Liver (tissue), 8 donors: ENCODE measurements at regions not wholly inside any gene's neighbourhood (a gene's known extent, or its start where the extent isn't known, plus 50 kb on each side); places are given as distances from the start of the nearest gene placed in this dataset.

Source experiments
- DNase-seq: peaks from one replicate; pipeline ENCODE4 v3.0.0-alpha.2; 2017; ENCODE audit warnings: low spot score
- H3K27ac ChIP-seq, 2 donors: one replicate each; pipeline ENCODE4 v1.7.0; 2013; ENCODE audit warnings: inconsistent platforms in 2 of 2, low read length in 2 of 2, control low read depth in 1 of 2, low read depth in 1 of 2, mild to moderate bottlenecking in 1 of 2
- H3K27me3 ChIP-seq, 4 donors: one replicate each; pipeline versions ENCODE4 v1.6.1 to v1.7.0; 2013; ENCODE audit warnings: low read length in 3 of 4, inconsistent platforms in 1 of 4, mild to moderate bottlenecking in 1 of 4, moderate library complexity in 1 of 4; ENCODE audit not compliant: control insufficient read depth in 4 of 4, insufficient read depth in 4 of 4
- H3K36me3 ChIP-seq, 4 donors: one replicate each; pipeline versions ENCODE4 v1.6.1 to v1.7.0; 2013; ENCODE audit warnings: low read length in 3 of 4, mild to moderate bottlenecking in 3 of 4, low read depth in 1 of 4, moderate library complexity in 1 of 4; ENCODE audit not compliant: control insufficient read depth in 4 of 4, insufficient read depth in 3 of 4
- H3K4me1 ChIP-seq, 4 donors: one replicate each; pipeline versions ENCODE4 v1.6.1 to v1.7.0; 2013; ENCODE audit warnings: low read length in 3 of 4, mild to moderate bottlenecking in 3 of 4, moderate library complexity in 1 of 4; ENCODE audit not compliant: control insufficient read depth in 4 of 4, insufficient read depth in 4 of 4
- H3K4me3 ChIP-seq, 3 donors: one replicate each; pipeline versions ENCODE4 v1.6.1 to v1.7.0; 2013; ENCODE audit warnings: low read length in 3 of 3, control low read depth in 1 of 3, low read depth in 1 of 3, mild to moderate bottlenecking in 1 of 3
- H3K9ac ChIP-seq, 2 donors: one replicate each; pipeline ENCODE4 v1.7.0; 2013; ENCODE audit warnings: low read length in 2 of 2, mild to moderate bottlenecking in 2 of 2, moderate library complexity in 2 of 2, control low read depth in 1 of 2, low read depth in 1 of 2
- H3K9me3 ChIP-seq, 4 donors: one replicate each; pipeline versions ENCODE4 v1.6.1 to v1.7.0; 2013; ENCODE audit warnings: low read length in 3 of 4; ENCODE audit not compliant: control insufficient read depth in 4 of 4
- EGR1 ChIP-seq, 2 donors: IDR thresholded peaks; 2 replicates each; pipeline ENCODE4 v1.6.1; 2016 to 2018; ENCODE audit warnings: antibody characterized with exemption in 2 of 2, low read depth in 2 of 2
- FOXA1 ChIP-seq: IDR thresholded peaks from 2 replicates; pipeline ENCODE4 v1.6.1; 2016; ENCODE audit warnings: antibody characterized with exemption
- FOXA2 ChIP-seq: IDR thresholded peaks from 2 replicates; pipeline ENCODE4 v1.6.1; 2016; ENCODE audit warnings: antibody characterized with exemption
- GABPA ChIP-seq, 2 donors: IDR thresholded peaks in 1 of 2; conservative IDR thresholded peaks in 1 of 2; 2 replicates each; pipeline ENCODE4 v1.6.1; 2016; ENCODE audit warnings: antibody characterized with exemption in 2 of 2, mild to moderate bottlenecking in 1 of 2, moderate library complexity in 1 of 2
- HNF4A ChIP-seq, 2 donors: conservative IDR thresholded peaks; 2 replicates each; pipeline ENCODE4 v1.6.1; 2016; ENCODE audit warnings: antibody characterized with exemption in 2 of 2, mild to moderate bottlenecking in 2 of 2
- JUND ChIP-seq, 2 donors: IDR thresholded peaks; 2 replicates each; pipeline ENCODE4 v1.6.1; 2016; ENCODE audit warnings: antibody characterized with exemption in 2 of 2
- NR2F2 ChIP-seq: IDR thresholded peaks from 2 replicates; pipeline ENCODE4 v1.6.1; 2016; ENCODE audit warnings: antibody characterized with exemption
- RAD21 ChIP-seq, 2 donors: IDR thresholded peaks; 2 replicates each; pipeline ENCODE4 v1.6.1; 2016; ENCODE audit warnings: antibody characterized with exemption in 2 of 2, mild to moderate bottlenecking in 2 of 2
- RXRA ChIP-seq, 2 donors: IDR thresholded peaks; 2 replicates each; pipeline ENCODE4 v1.6.1; 2017 to 2018; ENCODE audit warnings: antibody characterized with exemption in 2 of 2, mild to moderate bottlenecking in 1 of 2
- SP1 ChIP-seq: IDR thresholded peaks from 2 replicates; pipeline ENCODE4 v1.6.1; 2018; ENCODE audit warnings: antibody characterized with exemption, mild to moderate bottlenecking
- TAF1 ChIP-seq: conservative IDR thresholded peaks from 2 replicates; pipeline ENCODE4 v1.6.1; 2016; ENCODE audit warnings: antibody characterized with exemption, mild to moderate bottlenecking
- YY1 ChIP-seq: IDR thresholded peaks from 2 replicates; pipeline ENCODE4 v1.6.1; 2016; ENCODE audit warnings: antibody characterized with exemption, mild to moderate bottlenecking
- WGBS: extraction: QIAGEN DNeasy Blood & Tissue Kit; methylation state at CpG from one replicate; pipeline ENCODE4 v1.1.7; 2013; 5-methylcytosine and 5-hydroxymethylcytosine counted together
- TF ChIP-seq, protein P1 (sequence below): IDR thresholded peaks from 2 replicates; pipeline ENCODE4 v1.6.1; 2016; ENCODE audit warnings: antibody characterized with exemption
- TF ChIP-seq, protein P2 (sequence below): fragments of 150-350 bp; IDR thresholded peaks from 2 replicates; pipeline ENCODE4 v1.5.1; 2017; ENCODE audit warnings: improper control_type of control experiment, low read depth, low read length; ENCODE audit not compliant: missing input control
- TF ChIP-seq, protein P3 (sequence below): IDR thresholded peaks from 2 replicates; pipeline ENCODE4 v1.6.1; 2016; ENCODE audit warnings: antibody characterized with exemption
- TF ChIP-seq, protein P4 (sequence below): IDR thresholded peaks from 2 replicates; pipeline ENCODE4 v1.6.1; 2016; ENCODE audit warnings: antibody characterized with exemption
- TF ChIP-seq, protein P5 (sequence below): IDR thresholded peaks from 2 replicates; pipeline ENCODE4 v1.6.1; 2016; ENCODE audit warnings: antibody characterized with exemption, mild to moderate bottlenecking
- donor health status: healthy.
- donor health status: healthy.
- donor health status: healthy.
- donor health status: healthy.
- donor health status: healthy.

DNA sequence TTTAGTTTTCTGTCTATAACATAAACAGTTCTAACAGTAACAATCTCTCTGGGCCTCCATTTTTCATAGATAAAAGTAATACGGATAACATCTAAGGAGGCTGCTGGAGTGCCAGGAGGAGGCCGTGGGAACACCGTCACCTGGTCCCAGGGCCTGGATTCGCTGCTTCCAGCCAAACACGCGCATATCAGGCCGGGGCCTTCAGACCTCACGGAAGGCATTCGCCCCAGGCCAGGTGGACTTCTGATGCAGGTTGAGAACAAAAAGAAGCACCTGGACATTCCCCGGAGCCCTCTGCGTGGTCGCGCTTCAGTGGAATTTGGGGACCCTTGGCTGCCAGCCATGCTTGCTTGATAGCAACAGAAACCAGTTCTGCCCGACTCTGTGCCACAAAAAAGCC, 113.1 kb upstream of the GUCA2B start:
- no peak for DNase-seq
- no peak overlapping the region for H3K4me3 ChIP-seq
- H3K36me3 ChIP-seq = no peaks in the 10 kb centered on the region
- H3K27ac ChIP-seq = no peak overlapping the region
- WGBS = 95% methylated on average over 14 of the region's 14 CpGs
- H3K9me3 ChIP-seq = no peaks in the 10 kb centered on the region
- no peak overlapping the region for H3K9ac ChIP-seq
- H3K27me3 ChIP-seq = no peaks in the 10 kb centered on the region
- peaks cover 0 to 6% (median 2%) of the 10 kb centered on the region in 4 donors for H3K4me1 ChIP-seq
- TF ChIP-seq, protein P1, sequence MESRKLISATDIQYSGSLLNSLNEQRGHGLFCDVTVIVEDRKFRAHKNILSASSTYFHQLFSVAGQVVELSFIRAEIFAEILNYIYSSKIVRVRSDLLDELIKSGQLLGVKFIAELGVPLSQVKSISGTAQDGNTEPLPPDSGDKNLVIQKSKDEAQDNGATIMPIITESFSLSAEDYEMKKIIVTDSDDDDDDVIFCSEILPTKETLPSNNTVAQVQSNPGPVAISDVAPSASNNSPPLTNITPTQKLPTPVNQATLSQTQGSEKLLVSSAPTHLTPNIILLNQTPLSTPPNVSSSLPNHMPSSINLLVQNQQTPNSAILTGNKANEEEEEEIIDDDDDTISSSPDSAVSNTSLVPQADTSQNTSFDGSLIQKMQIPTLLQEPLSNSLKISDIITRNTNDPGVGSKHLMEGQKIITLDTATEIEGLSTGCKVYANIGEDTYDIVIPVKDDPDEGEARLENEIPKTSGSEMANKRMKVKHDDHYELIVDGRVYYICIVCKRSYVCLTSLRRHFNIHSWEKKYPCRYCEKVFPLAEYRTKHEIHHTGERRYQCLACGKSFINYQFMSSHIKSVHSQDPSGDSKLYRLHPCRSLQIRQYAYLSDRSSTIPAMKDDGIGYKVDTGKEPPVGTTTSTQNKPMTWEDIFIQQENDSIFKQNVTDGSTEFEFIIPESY = no peak
- TF ChIP-seq YY1 (no peak), RXRA (IDR thresholded peaks at IDR 0.05) (no peak), JUND (IDR thresholded peaks at IDR 0.05) (no peak), GABPA (IDR thresholded peaks at IDR 0.05 in 1 of 2, conservative IDR thresholded peaks at IDR 0.05 in 1 of 2) (no peak), RAD21 (IDR thresholded peaks at IDR 0.05) (no peak)
- TF ChIP-seq, protein P2, sequence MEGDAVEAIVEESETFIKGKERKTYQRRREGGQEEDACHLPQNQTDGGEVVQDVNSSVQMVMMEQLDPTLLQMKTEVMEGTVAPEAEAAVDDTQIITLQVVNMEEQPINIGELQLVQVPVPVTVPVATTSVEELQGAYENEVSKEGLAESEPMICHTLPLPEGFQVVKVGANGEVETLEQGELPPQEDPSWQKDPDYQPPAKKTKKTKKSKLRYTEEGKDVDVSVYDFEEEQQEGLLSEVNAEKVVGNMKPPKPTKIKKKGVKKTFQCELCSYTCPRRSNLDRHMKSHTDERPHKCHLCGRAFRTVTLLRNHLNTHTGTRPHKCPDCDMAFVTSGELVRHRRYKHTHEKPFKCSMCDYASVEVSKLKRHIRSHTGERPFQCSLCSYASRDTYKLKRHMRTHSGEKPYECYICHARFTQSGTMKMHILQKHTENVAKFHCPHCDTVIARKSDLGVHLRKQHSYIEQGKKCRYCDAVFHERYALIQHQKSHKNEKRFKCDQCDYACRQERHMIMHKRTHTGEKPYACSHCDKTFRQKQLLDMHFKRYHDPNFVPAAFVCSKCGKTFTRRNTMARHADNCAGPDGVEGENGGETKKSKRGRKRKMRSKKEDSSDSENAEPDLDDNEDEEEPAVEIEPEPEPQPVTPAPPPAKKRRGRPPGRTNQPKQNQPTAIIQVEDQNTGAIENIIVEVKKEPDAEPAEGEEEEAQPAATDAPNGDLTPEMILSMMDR = no peak
- TF ChIP-seq, protein P3, sequence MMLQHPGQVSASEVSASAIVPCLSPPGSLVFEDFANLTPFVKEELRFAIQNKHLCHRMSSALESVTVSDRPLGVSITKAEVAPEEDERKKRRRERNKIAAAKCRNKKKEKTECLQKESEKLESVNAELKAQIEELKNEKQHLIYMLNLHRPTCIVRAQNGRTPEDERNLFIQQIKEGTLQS = no peak

DNA sequence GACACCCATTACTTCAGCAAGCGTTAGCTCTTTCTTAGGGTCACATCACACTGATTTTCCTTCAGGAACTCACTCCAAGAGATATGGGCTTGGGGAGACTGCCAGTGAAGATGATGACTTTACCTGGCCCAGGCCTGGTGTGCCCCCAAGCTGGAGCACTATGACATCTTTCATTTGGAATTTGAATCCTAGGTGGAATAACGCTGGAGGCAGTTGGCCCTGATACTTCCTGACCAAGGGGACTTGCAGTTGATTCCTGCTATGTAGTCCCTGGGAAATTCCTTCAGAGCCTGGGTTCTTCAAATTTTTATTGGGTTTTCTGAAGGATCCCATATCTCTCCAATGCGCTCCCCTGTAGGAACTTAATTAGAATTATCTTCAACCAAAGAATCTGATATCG, 114.9 kb upstream of the GUCA2B start:
- Histone ChIP-seq H3K27ac (no peak overlapping the region), H3K9me3 (no peaks in the 10 kb centered on the region), H3K36me3 (no peaks in the 10 kb centered on the region), H3K27me3 (no peaks in the 10 kb centered on the region), H3K4me3 (no peak overlapping the region), H3K9ac (no peak overlapping the region), H3K4me1 (peaks cover 0 to 14% (median 7%) of the 10 kb centered on the region in 4 donors)
- DNase-seq = no peak
- TF ChIP-seq, protein P1 = no peak
- TF ChIP-seq, protein P4, sequence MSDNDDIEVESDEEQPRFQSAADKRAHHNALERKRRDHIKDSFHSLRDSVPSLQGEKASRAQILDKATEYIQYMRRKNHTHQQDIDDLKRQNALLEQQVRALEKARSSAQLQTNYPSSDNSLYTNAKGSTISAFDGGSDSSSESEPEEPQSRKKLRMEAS = no peak
- TF ChIP-seq, protein P5, sequence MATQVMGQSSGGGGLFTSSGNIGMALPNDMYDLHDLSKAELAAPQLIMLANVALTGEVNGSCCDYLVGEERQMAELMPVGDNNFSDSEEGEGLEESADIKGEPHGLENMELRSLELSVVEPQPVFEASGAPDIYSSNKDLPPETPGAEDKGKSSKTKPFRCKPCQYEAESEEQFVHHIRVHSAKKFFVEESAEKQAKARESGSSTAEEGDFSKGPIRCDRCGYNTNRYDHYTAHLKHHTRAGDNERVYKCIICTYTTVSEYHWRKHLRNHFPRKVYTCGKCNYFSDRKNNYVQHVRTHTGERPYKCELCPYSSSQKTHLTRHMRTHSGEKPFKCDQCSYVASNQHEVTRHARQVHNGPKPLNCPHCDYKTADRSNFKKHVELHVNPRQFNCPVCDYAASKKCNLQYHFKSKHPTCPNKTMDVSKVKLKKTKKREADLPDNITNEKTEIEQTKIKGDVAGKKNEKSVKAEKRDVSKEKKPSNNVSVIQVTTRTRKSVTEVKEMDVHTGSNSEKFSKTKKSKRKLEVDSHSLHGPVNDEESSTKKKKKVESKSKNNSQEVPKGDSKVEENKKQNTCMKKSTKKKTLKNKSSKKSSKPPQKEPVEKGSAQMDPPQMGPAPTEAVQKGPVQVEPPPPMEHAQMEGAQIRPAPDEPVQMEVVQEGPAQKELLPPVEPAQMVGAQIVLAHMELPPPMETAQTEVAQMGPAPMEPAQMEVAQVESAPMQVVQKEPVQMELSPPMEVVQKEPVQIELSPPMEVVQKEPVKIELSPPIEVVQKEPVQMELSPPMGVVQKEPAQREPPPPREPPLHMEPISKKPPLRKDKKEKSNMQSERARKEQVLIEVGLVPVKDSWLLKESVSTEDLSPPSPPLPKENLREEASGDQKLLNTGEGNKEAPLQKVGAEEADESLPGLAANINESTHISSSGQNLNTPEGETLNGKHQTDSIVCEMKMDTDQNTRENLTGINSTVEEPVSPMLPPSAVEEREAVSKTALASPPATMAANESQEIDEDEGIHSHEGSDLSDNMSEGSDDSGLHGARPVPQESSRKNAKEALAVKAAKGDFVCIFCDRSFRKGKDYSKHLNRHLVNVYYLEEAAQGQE = no peak
- TF ChIP-seq JUND (IDR thresholded peaks at IDR 0.05) (no peak), EGR1 (IDR thresholded peaks at IDR 0.05; ENCODE audit: low read depth in 2 of 2) (no peak), HNF4A (conservative IDR thresholded peaks at IDR 0.05) (no peak), FOXA2 (no peak), RAD21 (IDR thresholded peaks at IDR 0.05) (no peak), FOXA1 (no peak), SP1 (no peak), NR2F2 (no peak), TAF1 (no peak)
- TF ChIP-seq, protein P3 = no peak
- TF ChIP-seq, protein P2 = no peak
- WGBS = 86% methylated on average over 4 of the region's 4 CpGs
